ENCODE measurements at regions not wholly inside any gene's neighbourhood (a gene's known extent, or its start where the extent isn't known, plus 50 kb on each side); places are given as distances from the start of the nearest gene placed in this dataset.
A peak's percentile ranks its signal among the peaks of the same experiment; 100 is the strongest.
"Not testable (repeated sequence)": the region's sequence is repeated elsewhere in the genome, so short reads cannot be mapped to it uniquely, and the experiment has no call there.

GRCh38 chr4:123233136-123233768 is 163.3 kb upstream of the SPRY1 start:
- DNase-seq = no peak

GRCh38 chr4:123234955-123235354 is 161.6 kb upstream of the SPRY1 start:
- no peak for DNase-seq

- no peak for DNase-seq
Measured at GRCh38 chr4:123235431-123235830, 161.2 kb upstream of the SPRY1 start.

GRCh38 chr4:123236606-123237005 is 160.0 kb upstream of the SPRY1 start:
- DNase-seq = no peak

GRCh38 chr4:123240286-123240685 is 156.3 kb upstream of the SPRY1 start:
- not testable (repeated sequence) for DNase-seq

- DNase-seq = not testable (repeated sequence)
Measured at GRCh38 chr4:123243220-123243619, 153.4 kb upstream of the SPRY1 start.

GRCh38 chr4:123244137-123244536 is 152.5 kb upstream of the SPRY1 start:
- no peak for DNase-seq

GRCh38 chr4:123246085-123246484 is 150.5 kb upstream of the SPRY1 start:
- DNase-seq = no peak

GRCh38 chr4:123248085-123248659 is 148.4 kb upstream of the SPRY1 start:
- DNase-seq = no peak

- no peak for DNase-seq
Measured at GRCh38 chr4:123249821-123250220, 146.8 kb upstream of the SPRY1 start.

GRCh38 chr4:123250843-123251242 is 145.8 kb upstream of the SPRY1 start:
- DNase-seq = peak; percentile 9

- DNase-seq = no peak
Measured at GRCh38 chr4:123255971-123256370, 140.6 kb upstream of the SPRY1 start.

GRCh38 chr4:123256901-123257300 is 139.7 kb upstream of the SPRY1 start:
- no peak for DNase-seq

- DNase-seq = no peak
Measured at GRCh38 chr4:123257591-123257990, 139.0 kb upstream of the SPRY1 start.

- no peak for DNase-seq
Measured at GRCh38 chr4:123259676-123260646, 136.6 kb upstream of the SPRY1 start.

- DNase-seq = no peak
Measured at GRCh38 chr4:123260653-123261052, 135.9 kb upstream of the SPRY1 start.

- DNase-seq = no peak
Measured at GRCh38 chr4:123262080-123262479, 134.5 kb upstream of the SPRY1 start.

GRCh38 chr4:123265443-123265842 is 131.2 kb upstream of the SPRY1 start:
- DNase-seq = no peak

GRCh38 chr4:123266221-123266620 is 130.4 kb upstream of the SPRY1 start:
- DNase-seq = no peak

GRCh38 chr4:123278755-123279154 is 117.8 kb upstream of the SPRY1 start:
- DNase-seq = no peak

GRCh38 chr4:123283371-123283895 is 113.2 kb upstream of the SPRY1 start:
- no peak for DNase-seq

GRCh38 chr4:123284168-123284567 is 112.4 kb upstream of the SPRY1 start:
- DNase-seq = no peak

GRCh38 chr4:123286903-123287466 is 109.6 kb upstream of the SPRY1 start:
- DNase-seq = no peak
